Iris pigment epithelial cell (primary cell): ENCODE measurements at regions not wholly inside any gene's neighbourhood (a gene's known extent, or its start where the extent isn't known, plus 50 kb on each side); places are given as distances from the start of the nearest gene placed in this dataset.
"Not testable (repeated sequence)": the region's sequence is repeated elsewhere in the genome, so short reads cannot be mapped to it uniquely, and the experiment has no call there.

Source experiments
- DNase-seq: peaks from one replicate; pipeline ENCODE4 v3.0.0-alpha.2; 2011; ENCODE audit warnings: low read depth

DNA sequence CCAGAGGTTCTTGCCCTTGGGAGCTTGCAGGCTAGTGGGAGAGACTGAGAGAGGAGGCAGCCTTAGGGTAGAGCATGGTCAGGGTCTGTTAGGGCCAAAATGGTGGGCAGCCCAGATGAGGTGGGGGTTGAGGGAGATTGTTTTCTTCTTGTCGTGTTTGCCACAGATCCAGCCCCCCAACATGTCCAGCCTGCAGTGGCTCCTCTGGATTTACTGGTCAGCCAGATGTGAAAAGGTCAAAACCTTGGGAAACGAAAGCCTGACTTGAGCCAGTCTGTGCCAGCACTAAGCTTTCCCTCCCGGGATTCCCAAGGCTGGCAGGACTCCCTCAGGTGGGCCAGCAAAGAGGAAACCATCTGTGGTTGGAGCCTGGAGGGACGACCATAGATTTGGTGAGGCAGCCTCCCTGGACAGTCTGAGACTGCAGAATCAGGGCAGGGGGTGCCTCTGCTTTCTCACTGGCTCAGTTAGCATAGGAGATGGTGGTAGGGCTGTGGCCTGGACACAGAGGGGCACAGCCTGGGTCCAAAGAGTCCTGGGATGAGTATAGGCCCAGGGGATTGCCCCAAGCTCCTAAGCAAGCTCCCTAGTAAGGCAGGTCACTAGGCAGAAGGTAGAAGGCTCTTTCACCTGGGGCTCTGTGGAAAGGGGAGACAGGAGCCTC is 51.2 kb upstream of the PRR23C start:
- DNase-seq, result no peak

DNA sequence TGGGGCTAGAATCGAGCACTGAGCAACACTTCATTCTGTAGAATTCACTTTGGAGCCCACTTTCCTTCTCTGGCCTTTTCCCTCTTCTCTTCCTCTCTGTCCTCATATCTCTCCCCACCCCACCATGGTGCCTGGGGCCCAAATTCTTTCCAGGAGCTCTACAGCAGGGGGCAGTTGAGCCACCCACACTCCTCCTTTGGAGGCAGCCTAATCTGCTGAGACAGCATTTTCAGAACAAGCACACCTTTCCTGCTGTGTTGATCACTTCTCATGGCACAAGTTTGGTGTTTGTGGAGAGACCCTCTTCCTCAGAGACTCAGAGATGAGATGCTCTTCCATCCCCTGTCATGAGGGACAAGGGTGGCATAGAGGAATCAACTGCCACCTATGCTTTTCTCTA is 52.0 kb upstream of the PRR23C start:
- no peak for DNase-seq

DNA sequence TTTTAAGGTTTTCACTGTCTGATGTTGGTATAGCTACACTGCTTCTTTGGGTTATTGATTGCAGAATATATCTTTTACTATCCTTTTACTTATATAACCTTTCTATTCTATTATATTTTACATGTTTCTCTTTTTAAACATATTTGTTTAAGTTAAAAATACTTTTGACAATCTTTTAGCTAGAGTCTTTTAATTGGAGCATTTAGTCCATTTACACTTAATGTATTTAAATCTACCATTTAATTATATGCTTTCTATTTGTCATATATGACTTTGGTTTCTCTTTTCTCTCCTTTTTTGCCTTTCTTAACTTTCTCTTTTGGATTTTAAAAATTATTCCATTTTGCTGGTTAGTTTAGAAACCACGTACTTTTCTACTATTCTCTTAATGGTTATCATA is 53.7 kb upstream of the PRR23C start:
- no peak for DNase-seq

- DNase-seq, result no peak
Measured at GRCh38 chr3:139099968-139100817, 55.5 kb upstream of the PRR23C start.

DNA sequence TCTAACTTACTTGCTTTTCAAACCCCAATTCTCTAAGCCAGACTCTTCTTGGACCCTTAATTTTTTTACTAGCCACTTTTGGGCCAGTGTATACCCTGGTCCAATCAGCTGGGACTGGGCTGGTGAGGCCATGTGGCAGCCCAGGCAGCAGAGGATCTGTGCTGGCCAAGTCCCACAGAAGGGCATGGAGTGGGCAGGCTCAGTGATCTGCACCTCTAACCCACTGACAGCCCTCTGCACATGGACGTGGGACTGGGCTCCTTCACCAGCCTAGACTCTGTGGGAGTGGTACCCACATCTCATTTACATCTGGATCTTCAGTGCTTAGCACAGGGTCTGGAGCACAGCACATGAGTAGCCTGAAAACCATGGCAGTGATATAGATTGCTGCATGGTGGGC is 56.1 kb upstream of the PRR23C start:
- DNase-seq, result no peak

GRCh38 chr3:139101396-139101795 is 56.7 kb upstream of the PRR23C start:
- no peak for DNase-seq

DNA sequence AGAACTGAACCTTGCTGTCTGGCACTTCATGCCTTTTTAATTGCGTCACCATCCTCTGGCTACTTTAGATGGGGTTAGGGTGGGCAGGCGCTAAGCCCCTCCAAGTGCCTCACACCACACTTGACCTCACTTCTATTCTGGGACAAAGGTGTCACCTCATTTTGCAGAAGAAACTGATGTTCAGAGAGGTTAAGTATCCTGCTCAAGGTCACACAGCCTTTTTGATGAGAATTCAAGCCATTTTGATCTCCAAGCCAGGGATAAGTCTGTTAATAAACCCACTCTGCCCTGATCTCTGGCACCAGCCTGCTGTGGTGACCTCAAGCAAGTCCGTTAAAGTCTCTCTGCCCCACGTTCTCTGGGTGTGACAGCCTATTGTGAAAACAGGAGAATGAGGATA is 58.8 kb upstream of the PRR23C start:
- DNase-seq, result no peak

DNA sequence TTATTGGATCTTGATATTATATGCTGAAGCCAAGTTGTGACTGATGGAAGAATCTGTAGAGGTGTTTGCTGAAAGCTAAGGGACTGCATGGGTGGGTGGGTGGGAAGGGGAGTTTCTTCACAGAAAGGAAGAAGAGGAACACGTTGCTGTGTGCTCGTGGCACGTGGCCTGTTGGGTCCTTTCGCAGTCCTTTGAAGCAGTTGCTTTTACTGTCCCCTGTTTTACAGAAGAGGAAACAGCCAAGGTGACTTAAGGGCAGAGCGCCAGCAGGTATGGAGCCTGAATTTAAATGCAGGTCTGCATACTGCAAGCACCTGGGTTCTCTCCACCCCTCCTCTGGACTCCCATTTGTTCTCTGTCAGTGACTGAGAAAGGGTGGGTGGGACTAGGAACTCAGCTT is 59.4 kb upstream of the PRR23C start:
- no peak for DNase-seq

- DNase-seq, result no peak
Measured at GRCh38 chr3:139105154-139105702, 60.5 kb upstream of the PRR23C start.

DNA sequence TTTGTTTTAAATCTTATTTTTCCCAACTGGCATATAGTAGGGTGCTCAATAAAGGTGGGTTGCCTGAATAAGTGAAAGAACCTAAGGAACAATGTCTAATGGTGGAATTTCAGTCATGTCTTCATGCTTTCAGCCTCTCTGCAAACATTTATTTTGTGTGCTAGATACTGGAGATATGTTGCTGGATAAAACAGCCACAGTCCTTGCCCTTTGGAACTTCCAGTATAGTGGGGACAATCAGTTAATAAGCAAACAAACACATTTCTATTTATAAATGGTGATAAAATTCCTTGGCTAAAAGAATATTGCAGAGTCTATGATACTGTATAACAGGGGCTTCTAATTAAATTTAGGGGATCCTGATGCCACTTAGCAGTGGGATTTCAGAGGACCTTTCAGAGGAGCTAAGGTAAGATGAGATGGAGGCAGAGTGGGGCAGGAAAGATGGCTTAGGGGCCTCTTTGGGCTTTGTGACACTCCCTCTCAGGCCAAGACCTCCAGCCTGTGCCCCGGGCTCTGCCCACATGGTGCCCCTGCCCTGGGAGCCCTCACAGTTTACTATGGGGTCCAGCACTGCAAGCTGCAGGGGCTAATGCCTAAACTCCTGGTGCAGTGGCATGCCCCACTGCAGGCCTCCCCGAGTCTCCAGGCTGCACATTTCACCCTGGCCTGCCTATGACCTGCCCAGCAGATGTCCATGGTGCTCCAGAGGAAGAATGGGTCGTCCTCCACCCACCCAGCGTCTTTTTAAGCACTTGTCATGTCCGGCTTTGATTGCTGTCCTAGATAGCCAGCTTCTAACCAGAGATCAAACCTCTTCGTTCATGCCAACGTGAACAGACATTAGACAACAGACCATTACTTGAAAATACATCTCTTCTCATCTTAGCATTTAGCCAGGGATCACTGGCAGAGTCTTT is 61.6 kb upstream of the PRR23C start:
- DNase-seq, result no peak

- DNase-seq, result no peak
Measured at GRCh38 chr3:139107424-139108252, 62.9 kb upstream of the PRR23C start.

DNA sequence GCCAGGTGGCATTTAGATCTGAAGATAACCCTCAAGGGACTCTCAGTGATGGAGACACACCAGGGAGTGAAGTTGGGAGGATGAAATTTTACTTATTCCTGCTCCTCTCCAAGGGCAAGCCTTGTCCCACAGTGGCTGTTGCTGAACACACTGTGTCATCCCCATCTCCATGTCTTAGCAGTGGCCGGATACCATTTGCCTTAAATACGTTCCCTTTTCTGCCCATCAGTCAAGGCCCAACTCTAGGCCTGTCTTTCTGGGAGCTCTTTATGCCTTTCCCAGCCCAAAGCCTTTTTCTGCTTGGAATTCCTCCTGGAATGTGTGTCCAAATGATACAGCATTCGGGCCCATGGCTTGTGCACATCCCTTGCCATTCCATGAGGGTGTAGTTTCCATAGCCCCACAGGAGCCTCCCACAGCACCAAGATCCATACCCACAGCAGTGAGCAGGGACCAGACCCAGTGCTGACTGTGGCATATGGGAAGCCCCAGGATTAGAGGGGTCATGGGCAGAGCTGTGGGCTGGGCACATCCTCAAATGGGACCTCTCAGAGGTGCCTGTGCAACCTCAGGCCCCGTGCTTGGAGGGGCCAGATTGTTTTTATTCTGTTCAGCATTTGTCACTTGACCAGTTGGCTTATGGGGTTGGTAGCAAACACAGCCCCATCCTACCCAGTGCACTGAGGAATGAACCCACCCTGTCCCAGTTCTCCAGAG is 63.7 kb upstream of the PRR23C start:
- no peak for DNase-seq

DNA sequence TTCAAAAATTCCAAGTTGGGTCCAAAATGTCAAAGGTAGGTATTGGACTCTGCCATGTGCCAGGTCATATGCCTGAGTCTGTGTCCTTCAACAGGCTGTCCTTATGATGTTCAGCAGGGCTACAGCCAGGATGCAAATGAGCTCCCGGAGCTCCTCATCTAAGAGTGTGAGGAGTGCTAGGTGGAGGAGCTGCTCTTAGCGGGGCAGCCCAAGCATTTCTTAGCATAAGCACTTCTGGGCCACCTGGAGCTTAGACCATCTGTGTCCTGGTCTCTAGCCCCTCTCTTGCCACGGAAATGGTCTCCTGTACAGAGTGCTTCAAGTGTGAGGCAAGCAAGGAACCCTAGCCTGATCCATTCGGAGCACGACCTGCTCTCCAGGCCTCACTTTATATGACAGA is 64.6 kb upstream of the PRR23C start:
- DNase-seq, result no peak

GRCh38 chr3:139110072-139110830 is 65.6 kb upstream of the PRR23C start:
- no peak for DNase-seq

- not testable (repeated sequence) for DNase-seq
Measured at GRCh38 chr3:139110929-139111328, 66.2 kb upstream of the PRR23C start.

GRCh38 chr3:139111392-139112229 is 66.9 kb upstream of the PRR23C start:
- DNase-seq, result peak; percentile 61

DNA sequence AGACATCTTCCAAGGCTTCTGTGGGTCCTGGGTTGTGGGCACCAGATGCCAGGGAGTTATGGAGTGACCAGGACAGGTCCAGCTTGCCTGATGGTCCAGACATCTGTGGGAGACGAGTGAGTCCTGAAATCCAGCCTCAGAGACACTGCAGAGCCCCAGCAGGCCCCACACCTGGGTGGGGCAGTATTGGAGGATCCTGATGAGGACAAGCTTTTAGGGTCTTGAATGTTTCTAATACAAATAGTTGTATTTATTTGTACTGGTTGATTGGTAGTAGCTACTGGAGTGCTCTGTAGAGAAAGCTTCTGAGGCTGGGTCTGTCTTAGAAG is 67.5 kb upstream of the PRR23C start:
- DNase-seq, result no peak

DNA sequence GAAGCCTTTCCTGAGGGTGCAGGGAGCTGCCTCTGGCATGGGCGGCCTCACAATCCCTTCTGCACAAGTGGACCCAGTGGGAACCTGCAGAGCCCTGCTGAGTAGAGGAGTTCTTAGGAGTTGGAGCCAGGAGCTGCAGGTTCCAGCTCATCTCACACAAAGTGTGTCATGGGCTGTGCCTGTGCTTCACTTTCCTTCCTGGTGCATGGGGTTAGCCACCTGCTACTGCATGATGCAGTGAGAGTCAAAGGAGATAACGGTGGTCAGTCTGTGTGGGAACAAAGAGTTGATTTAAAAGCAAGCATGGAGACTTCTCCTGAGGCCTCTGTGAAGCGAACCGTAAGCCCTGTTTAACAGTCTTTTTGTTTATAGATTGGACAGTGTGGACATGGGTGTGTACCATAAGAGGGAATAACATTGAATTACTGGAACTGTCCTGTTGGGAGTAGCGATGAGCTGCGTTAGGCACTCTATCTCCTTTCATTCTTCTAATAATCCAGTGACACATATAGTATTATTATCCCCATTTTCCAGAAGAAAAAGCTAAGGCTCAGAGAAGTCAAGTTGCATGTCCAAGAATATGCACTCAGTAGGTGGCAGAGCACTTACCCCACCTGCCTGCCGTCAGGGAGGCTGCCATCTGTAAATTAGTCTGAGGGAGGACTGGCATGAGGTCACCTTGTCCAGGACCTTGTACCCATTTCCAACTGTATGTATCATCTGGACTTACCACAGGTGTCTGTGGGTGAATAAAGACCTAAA is 68.7 kb upstream of the PRR23C start:
- no peak for DNase-seq
